Cardiac fibroblast (primary cell): ENCODE measurements at regions not wholly inside any gene's neighbourhood (a gene's known extent, or its start where the extent isn't known, plus 50 kb on each side); places are given as distances from the start of the nearest gene placed in this dataset.

Experiments
- DNase-seq, 2 donors: peaks; one replicate each; pipeline versions ENCODE4 v3.0.0 to v3.0.0-alpha.2; 2010; ENCODE audit warnings: low read depth in 2 of 2
- H3K4me3 ChIP-seq, 2 donors: replicated peaks in 1 of 2; 1 replicate in 1 of 2; 2 replicates in 1 of 2; pipeline ENCODE4 v1.5.1; 2011; ENCODE audit warnings: low read depth in 2 of 2, low read length in 2 of 2, mild to moderate bottlenecking in 2 of 2, moderate library complexity in 1 of 2
- TF ChIP-seq, protein P1 (sequence below): IDR thresholded peaks from one replicate; pipeline ENCODE4 v1.5.1; 2011; ENCODE audit warnings: low read depth, mild to moderate bottlenecking, low read length, inconsistent platforms

DNA sequence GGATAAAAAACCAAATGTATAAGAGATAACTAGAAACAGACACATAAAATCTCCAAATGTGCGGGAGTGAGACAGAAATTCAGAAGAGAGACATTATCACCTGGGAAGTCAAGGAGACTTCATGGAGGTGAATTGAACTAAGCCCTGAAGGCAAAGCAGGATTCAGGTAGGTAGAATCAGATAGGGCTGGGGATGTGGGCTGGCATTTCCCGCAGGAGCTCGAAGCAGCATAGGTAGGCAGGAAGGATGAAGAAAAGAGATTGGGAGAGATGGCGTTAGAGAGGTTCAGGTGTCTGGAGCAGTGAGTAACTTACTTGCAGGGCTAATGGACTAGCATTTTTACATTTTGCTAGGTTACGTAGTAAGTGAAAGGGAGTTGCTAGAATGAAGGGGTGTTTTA is 58.2 kb upstream of the NRP1 start:
- no peak overlapping the region for H3K4me3 ChIP-seq
- no peak for DNase-seq
- TF ChIP-seq, protein P1, sequence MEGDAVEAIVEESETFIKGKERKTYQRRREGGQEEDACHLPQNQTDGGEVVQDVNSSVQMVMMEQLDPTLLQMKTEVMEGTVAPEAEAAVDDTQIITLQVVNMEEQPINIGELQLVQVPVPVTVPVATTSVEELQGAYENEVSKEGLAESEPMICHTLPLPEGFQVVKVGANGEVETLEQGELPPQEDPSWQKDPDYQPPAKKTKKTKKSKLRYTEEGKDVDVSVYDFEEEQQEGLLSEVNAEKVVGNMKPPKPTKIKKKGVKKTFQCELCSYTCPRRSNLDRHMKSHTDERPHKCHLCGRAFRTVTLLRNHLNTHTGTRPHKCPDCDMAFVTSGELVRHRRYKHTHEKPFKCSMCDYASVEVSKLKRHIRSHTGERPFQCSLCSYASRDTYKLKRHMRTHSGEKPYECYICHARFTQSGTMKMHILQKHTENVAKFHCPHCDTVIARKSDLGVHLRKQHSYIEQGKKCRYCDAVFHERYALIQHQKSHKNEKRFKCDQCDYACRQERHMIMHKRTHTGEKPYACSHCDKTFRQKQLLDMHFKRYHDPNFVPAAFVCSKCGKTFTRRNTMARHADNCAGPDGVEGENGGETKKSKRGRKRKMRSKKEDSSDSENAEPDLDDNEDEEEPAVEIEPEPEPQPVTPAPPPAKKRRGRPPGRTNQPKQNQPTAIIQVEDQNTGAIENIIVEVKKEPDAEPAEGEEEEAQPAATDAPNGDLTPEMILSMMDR: no peak

DNA sequence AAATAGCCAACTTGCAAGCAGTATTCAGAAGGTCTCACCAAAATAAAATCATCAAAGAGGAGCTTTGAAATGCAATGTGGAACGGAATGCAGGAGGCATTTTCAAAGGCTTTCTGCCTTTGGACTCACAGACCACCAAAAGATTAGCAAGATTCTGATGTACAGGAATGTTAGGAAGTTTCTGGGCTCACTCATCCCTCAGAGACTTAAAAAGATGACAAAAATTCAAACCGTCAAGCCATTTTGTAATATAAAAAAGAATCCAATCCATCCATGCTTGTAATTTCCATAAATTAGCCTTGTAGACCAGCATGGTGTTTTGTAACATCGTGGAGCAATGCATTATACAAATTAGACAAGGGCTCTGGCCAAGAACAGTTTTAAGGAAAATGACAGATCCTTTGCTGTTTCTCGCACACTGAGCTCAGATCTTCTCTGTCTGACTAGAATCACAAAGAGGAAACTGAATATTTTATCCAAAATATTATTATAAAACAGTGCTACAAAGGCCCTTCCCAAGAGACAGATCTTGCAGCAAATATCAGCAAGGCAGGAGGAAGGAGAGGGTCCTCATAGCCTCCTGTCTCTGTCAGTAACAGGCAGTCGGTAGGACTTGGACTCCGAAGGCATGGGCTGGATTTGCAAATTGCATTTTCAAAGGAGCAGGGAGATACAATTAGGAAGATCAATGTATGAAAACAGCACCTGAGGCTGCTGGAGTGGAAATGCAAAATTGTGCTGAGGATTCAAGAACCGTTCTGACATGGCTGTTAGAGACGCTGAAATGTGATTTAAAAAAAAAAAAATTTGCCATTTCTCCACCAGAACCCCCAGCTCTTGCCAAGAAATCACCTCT is 57.4 kb upstream of the NRP1 start:
- H3K4me3 ChIP-seq: no peak overlapping the region
- TF ChIP-seq, protein P1: no peak
- DNase-seq: no peak

DNA sequence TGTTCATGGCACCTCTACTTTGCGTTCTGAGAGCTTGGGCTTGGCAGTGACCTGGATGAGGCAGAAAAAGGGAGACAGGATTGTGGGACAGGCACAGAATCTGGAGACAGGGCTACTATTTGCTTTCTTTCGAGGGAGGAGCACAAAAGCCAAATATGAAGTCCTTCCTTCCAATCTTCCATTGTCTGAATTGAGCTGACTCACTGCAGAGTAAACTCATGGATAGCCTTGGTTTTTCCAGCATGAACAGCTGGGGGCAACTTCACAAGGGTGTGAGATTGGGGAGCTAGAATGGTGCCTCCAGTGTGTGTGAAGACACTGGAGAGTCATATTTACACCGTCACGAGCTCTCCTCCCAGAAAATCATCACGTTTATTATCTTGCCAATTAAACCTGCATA is 55.6 kb upstream of the NRP1 start:
- DNase-seq: peak in 1 of 2 donors; percentile 38
- H3K4me3 ChIP-seq: no peak overlapping the region
- TF ChIP-seq, protein P1: no peak

GRCh38 chr10:33388785-33389184 is 54.3 kb upstream of the NRP1 start:
- DNase-seq: no peak
- TF ChIP-seq, protein P1: no peak
- no peak overlapping the region for H3K4me3 ChIP-seq

DNA sequence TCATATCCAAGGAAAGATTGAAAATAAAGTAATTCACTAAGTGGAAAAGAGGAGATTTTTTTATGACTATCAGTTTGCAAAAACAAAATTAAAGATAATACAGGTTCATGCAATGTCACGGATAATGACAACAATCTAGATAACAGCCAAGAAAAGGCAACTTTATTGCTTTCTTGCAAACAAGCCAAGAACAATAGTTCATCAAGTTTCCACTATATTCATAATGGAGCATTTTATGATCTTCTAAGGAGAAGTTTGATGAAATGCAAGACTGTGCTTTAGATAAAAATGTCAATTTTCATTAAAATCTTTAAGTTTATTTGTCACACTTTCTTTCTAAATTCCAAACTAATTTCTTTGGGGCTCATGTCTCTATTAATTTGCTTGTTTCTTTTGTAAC is 53.9 kb upstream of the NRP1 start:
- TF ChIP-seq, protein P1: no peak
- H3K4me3 ChIP-seq: no peak overlapping the region
- DNase-seq: no peak

- no peak for DNase-seq
- TF ChIP-seq, protein P1: no peak
- no peak overlapping the region for H3K4me3 ChIP-seq
Observed at GRCh38 chr10:33387720-33388119, 53.3 kb upstream of the NRP1 start.
